Heart left ventricle (tissue), 16 donors: ENCODE measurements at regions not wholly inside any gene's neighbourhood (a gene's known extent, or its start where the extent isn't known, plus 50 kb on each side); places are given as distances from the start of the nearest gene placed in this dataset.

Experiments used
- ATAC-seq, 4 donors: fragments of 200-7000 bp; cut with Tn5 transposase; one replicate each; pipeline ENCODE4 v1.9.1; 2020 to 2022; ENCODE audit warnings: moderate library complexity in 4 of 4, mild to moderate bottlenecking in 3 of 4, moderate number of reproducible peaks in 1 of 4
- DNase-seq, 5 donors: peaks; one replicate each; pipeline ENCODE4 v3.0.0-alpha.2; 2020
- H3K27ac ChIP-seq, 12 donors: fragments of 200-600 bp; sonication (generic) in 4 of 12; one replicate each; pipeline versions ENCODE4 v1.5.0 to v1.8.0; 2016 to 2022; ENCODE audit warnings: mild to moderate bottlenecking in 2 of 12
- H3K27me3 ChIP-seq, 9 donors: fragments of 200-600 bp; sonication (generic) in 2 of 9; one replicate each; pipeline versions ENCODE4 v1.5.1 to v1.8.0; 2016 to 2022; ENCODE audit warnings: mild to moderate bottlenecking in 3 of 9
- H3K36me3 ChIP-seq, 9 donors: fragments of 200-600 bp; sonication (generic) in 2 of 9; one replicate each; pipeline versions ENCODE4 v1.5.0 to v1.8.0; 2018 to 2022; ENCODE audit warnings: mild to moderate bottlenecking in 2 of 9
- H3K4me1 ChIP-seq, 12 donors: fragments of 200-600 bp; sonication (generic) in 4 of 12; one replicate each; pipeline versions ENCODE4 v1.5.0 to v1.8.0; 2016 to 2022; ENCODE audit warnings: mild to moderate bottlenecking in 3 of 12
- H3K4me3 ChIP-seq, 12 donors: fragments of 200-600 bp; sonication (generic) in 4 of 12; one replicate each; pipeline versions ENCODE4 v1.5.0 to v1.8.0; 2017 to 2022; ENCODE audit warnings: mild to moderate bottlenecking in 9 of 12, moderate library complexity in 4 of 12
- H3K9me3 ChIP-seq, 12 donors: fragments of 200-600 bp; sonication (generic) in 4 of 12; one replicate each; pipeline versions ENCODE4 v1.5.0 to v1.8.0; 2016 to 2022; ENCODE audit warnings: mild to moderate bottlenecking in 1 of 12
- POLR2A ChIP-seq, 2 donors: fragments of 450-650 bp; IDR thresholded peaks; one replicate each; pipeline ENCODE4 v1.6.1; 2017; ENCODE audit warnings: antibody characterized with exemption in 2 of 2, mild to moderate bottlenecking in 2 of 2, moderate library complexity in 2 of 2
- WGBS, 4 donors: extraction: QIAGEN DNeasy Blood & Tissue Kit in 2 of 4; methylation state at CpG; one replicate each; pipeline versions ENCODE4 v1.1.5 to v1.1.7; 2013 to 2018; 5-methylcytosine and 5-hydroxymethylcytosine counted together
- intact Hi-C, 10 donors: fragments of 100-400 bp; cut with DNase I; formaldehyde crosslinking; loops; one replicate each; pipeline versions ENCODE4 v1.11.1 to v1.14.2; 2022
- TF ChIP-seq, protein P1 (sequence below), 12 donors: fragments of 200-600 bp; sonication (generic) in 4 of 12; IDR thresholded peaks; one replicate each; pipeline versions ENCODE4 v1.5.0 to v1.8.0; 2018 to 2022; ENCODE audit warnings: antibody characterized with exemption in 12 of 12, mild to moderate bottlenecking in 5 of 12
- donor health status: ischemic (EF 13 %, LVEDD 7.1; RV severe dilation, severe dysfunction).
- donor health status: healthy with polysubstance abuse.
- donor health status: DM: no; HTN: yes; CAD: no.
- donor health status: DM: no; HTN: no; CAD: no.
- donor health status: ischemic (EF 25% LVEDD 6.9; RV normal size, moderate dysfunction).
- donor health status: ischemic (EF 25% LVEDD 5.7; RV mildly dilated, moderate dysfunction).
- donor health status: healthy.
- donor health status: DM: yes; HTN: yes; CAD: no.
- donor health status: ischemic (EF 35%, LVEDD 5.7; RV mildly dilated, moderate dysfunction).
- donor health status: nonischemic (EF 11% LVEDD 7.7; RV severe dilation, severe dysfunction).
- donor health status: DM: yes; HTN: yes; CAD: no.
- donor health status: PGD.
- donor health status: ischemic (EF 29% LVEDD 5.4; RV normal size, mild dysfunction).
- donor health status: nonischemic (EF 23%, LVEDD 6.1; RV moderate dilation, normal function).

DNA sequence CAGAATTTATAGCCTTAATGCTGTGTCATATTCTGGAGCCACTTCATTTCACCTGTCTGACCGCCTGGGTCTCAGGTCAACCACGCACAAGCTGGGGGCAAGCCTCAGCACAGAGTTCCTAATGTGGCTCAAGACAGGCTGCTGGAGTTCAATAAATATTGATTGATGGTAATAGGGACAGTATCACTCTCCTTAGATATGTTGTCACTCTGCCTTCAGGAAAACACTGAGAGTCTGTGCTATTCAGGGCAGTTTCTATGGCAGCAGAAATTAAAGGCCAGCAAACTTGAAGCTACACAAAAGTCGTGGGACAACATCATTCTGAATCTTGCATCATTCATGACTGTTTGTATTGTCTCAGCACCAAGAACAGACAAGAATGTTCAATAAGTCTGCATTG is 696.1 kb downstream of the METTL4 start:
- ATAC-seq: no peak
- H3K9me3 ChIP-seq: no peaks in the 10 kb centered on the region
- intact Hi-C loops: loop anchor here in 1 of 10 donors (5.0 kb wide), 1 partner anchor 48 kb away; no protein-coding TSS in a partner anchor

DNA sequence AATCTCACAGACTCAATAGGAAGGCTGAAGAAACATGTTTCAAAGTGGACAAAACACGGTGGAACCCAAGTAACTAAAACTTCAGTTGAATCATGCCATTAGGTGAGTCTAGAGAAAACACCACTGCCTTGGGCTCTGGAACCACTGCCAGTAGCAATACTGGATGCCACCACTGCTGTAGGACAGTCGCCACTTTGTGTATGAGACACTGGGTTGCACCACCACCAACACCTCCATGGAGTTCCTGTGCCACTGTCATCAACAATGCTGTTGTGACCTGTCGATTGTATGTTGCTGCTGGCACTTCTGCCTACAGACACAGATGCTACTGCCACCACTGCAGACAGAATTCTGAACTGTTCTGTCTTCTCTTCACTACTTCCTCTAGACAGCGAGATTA is 686.7 kb downstream of the METTL4 start:
- DNase-seq: no peak
- TF ChIP-seq, protein P1, sequence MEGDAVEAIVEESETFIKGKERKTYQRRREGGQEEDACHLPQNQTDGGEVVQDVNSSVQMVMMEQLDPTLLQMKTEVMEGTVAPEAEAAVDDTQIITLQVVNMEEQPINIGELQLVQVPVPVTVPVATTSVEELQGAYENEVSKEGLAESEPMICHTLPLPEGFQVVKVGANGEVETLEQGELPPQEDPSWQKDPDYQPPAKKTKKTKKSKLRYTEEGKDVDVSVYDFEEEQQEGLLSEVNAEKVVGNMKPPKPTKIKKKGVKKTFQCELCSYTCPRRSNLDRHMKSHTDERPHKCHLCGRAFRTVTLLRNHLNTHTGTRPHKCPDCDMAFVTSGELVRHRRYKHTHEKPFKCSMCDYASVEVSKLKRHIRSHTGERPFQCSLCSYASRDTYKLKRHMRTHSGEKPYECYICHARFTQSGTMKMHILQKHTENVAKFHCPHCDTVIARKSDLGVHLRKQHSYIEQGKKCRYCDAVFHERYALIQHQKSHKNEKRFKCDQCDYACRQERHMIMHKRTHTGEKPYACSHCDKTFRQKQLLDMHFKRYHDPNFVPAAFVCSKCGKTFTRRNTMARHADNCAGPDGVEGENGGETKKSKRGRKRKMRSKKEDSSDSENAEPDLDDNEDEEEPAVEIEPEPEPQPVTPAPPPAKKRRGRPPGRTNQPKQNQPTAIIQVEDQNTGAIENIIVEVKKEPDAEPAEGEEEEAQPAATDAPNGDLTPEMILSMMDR (IDR thresholded peaks at IDR 0.05): no peak
- no peak for TF ChIP-seq POLR2A (IDR thresholded peaks at IDR 0.05)
- intact Hi-C loops: no loop called here

More for the DNA sequence above, 696.1 kb downstream of the METTL4 start:
- TF ChIP-seq, protein P1 (IDR thresholded peaks at IDR 0.05): no peak
- TF ChIP-seq POLR2A (IDR thresholded peaks at IDR 0.05): no peak
- no peaks in the 10 kb centered on the region for H3K36me3 ChIP-seq
- no peak for DNase-seq
- 71 to 87% (median 83%) methylated on average over 3 of the region's 3 CpGs for WGBS, 4 donors
- H3K4me3 ChIP-seq: no peak overlapping the region
- no peaks in the 10 kb centered on the region for H3K27me3 ChIP-seq
- H3K27ac ChIP-seq: no peak overlapping the region
- no peaks in the 10 kb centered on the region for H3K4me1 ChIP-seq

DNA sequence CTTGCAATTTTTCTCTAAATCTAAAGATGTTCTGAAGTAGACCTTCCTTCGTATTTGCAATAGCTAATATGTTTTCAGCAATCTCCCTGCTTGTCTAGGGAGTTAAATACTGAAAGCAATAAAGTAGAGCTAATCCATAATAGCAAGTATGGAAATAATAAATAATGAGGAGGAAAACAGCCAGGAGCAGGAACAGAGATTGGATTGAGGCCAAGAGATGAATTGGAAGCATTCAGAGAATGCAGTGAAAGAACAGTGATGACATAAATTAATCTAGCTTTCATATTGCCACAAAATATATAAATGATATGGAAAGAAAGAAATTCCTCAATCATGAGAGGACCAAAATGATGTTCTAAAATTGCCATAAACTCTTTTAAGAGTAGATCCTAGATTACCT is 679.7 kb downstream of the METTL4 start:
- TF ChIP-seq POLR2A (IDR thresholded peaks at IDR 0.05): no peak
- TF ChIP-seq, protein P1 (IDR thresholded peaks at IDR 0.05): no peak
- 53 to 66% (median 59%) methylated on average over 1 of the region's 1 CpG for WGBS, 4 donors
- Histone ChIP-seq H3K4me3 (no peak overlapping the region), H3K36me3 (no peaks in the 10 kb centered on the region), H3K9me3 (no peaks in the 10 kb centered on the region), H3K27ac (no peak overlapping the region), H3K4me1 (no peaks in the 10 kb centered on the region), H3K27me3 (no peaks in the 10 kb centered on the region)
- ATAC-seq (no peak), DNase-seq (no peak)
- intact Hi-C loops: loop anchor here in 1 of 10 donors (10.0 kb wide), 1 partner anchor 57 kb away; no protein-coding TSS in a partner anchor

More for the DNA sequence above, 686.7 kb downstream of the METTL4 start:
- no peak overlapping the region for H3K4me3 ChIP-seq
- H3K27ac ChIP-seq: no peak overlapping the region
- no peaks in the 10 kb centered on the region for H3K4me1 ChIP-seq
- ATAC-seq: no peak
- peaks cover 0 to 4% (median 0%) of the 10 kb centered on the region in 12 donors for H3K9me3 ChIP-seq
- WGBS, 4 donors: 85 to 94% (median 91%) methylated on average over 4 of the region's 4 CpGs
- no peaks in the 10 kb centered on the region for H3K36me3 ChIP-seq
- H3K27me3 ChIP-seq: no peaks in the 10 kb centered on the region

DNA sequence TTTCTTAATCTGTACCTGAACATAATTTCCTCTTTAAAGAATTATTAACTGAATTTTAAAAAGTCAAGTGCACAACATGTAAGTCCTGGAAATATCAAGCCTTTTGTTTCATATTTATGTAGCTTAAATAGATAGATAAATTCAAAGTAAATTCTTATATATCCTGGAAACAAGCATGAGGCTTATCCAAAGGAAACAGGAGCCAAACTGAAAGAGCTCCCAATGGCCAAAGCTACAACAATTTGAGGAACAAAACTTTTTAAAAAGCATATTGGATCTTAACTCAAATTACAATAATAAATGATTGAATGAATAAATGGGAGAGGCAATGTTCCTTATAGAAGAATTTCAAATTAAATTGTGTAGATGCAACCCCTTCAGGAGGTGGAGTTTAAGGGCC is 679.1 kb downstream of the METTL4 start:
- Histone ChIP-seq H3K4me3 (no peak overlapping the region), H3K27me3 (no peaks in the 10 kb centered on the region), H3K9me3 (no peaks in the 10 kb centered on the region), H3K27ac (no peak overlapping the region), H3K4me1 (no peaks in the 10 kb centered on the region), H3K36me3 (no peaks in the 10 kb centered on the region)
- intact Hi-C loops: loop anchor here in 1 of 10 donors (10.0 kb wide), 1 partner anchor 57 kb away; no protein-coding TSS in a partner anchor
- DNase-seq (no peak), ATAC-seq (no peak)
- TF ChIP-seq, protein P1 (IDR thresholded peaks at IDR 0.05): no peak
- no peak for TF ChIP-seq POLR2A (IDR thresholded peaks at IDR 0.05)
